Heart left ventricle (tissue), 16 donors: ENCODE measurements at regions not wholly inside any gene's neighbourhood (a gene's known extent, or its start where the extent isn't known, plus 50 kb on each side); places are given as distances from the start of the nearest gene placed in this dataset.

ENCODE experiments used
- ATAC-seq, 4 donors: fragments of 200-7000 bp; cut with Tn5 transposase; one replicate each; pipeline ENCODE4 v1.9.1; 2020 to 2022; ENCODE audit warnings: moderate library complexity in 4 of 4, mild to moderate bottlenecking in 3 of 4, moderate number of reproducible peaks in 1 of 4
- DNase-seq, 5 donors: peaks; one replicate each; pipeline ENCODE4 v3.0.0-alpha.2; 2020
- H3K27ac ChIP-seq, 12 donors: fragments of 200-600 bp; sonication (generic) in 4 of 12; one replicate each; pipeline versions ENCODE4 v1.5.0 to v1.8.0; 2016 to 2022; ENCODE audit warnings: mild to moderate bottlenecking in 2 of 12
- H3K27me3 ChIP-seq, 9 donors: fragments of 200-600 bp; sonication (generic) in 2 of 9; one replicate each; pipeline versions ENCODE4 v1.5.1 to v1.8.0; 2016 to 2022; ENCODE audit warnings: mild to moderate bottlenecking in 3 of 9
- H3K36me3 ChIP-seq, 9 donors: fragments of 200-600 bp; sonication (generic) in 2 of 9; one replicate each; pipeline versions ENCODE4 v1.5.0 to v1.8.0; 2018 to 2022; ENCODE audit warnings: mild to moderate bottlenecking in 2 of 9
- H3K4me1 ChIP-seq, 12 donors: fragments of 200-600 bp; sonication (generic) in 4 of 12; one replicate each; pipeline versions ENCODE4 v1.5.0 to v1.8.0; 2016 to 2022; ENCODE audit warnings: mild to moderate bottlenecking in 3 of 12
- H3K4me3 ChIP-seq, 12 donors: fragments of 200-600 bp; sonication (generic) in 4 of 12; one replicate each; pipeline versions ENCODE4 v1.5.0 to v1.8.0; 2017 to 2022; ENCODE audit warnings: mild to moderate bottlenecking in 9 of 12, moderate library complexity in 4 of 12
- H3K9me3 ChIP-seq, 12 donors: fragments of 200-600 bp; sonication (generic) in 4 of 12; one replicate each; pipeline versions ENCODE4 v1.5.0 to v1.8.0; 2016 to 2022; ENCODE audit warnings: mild to moderate bottlenecking in 1 of 12
- CTCF ChIP-seq, 12 donors: fragments of 200-600 bp; sonication (generic) in 4 of 12; IDR thresholded peaks; one replicate each; pipeline versions ENCODE4 v1.5.0 to v1.8.0; 2018 to 2022; ENCODE audit warnings: antibody characterized with exemption in 12 of 12, mild to moderate bottlenecking in 5 of 12
- POLR2A ChIP-seq, 2 donors: fragments of 450-650 bp; IDR thresholded peaks; one replicate each; pipeline ENCODE4 v1.6.1; 2017; ENCODE audit warnings: antibody characterized with exemption in 2 of 2, mild to moderate bottlenecking in 2 of 2, moderate library complexity in 2 of 2
- WGBS, 4 donors: extraction: QIAGEN DNeasy Blood & Tissue Kit in 2 of 4; methylation state at CpG; one replicate each; pipeline versions ENCODE4 v1.1.5 to v1.1.7; 2013 to 2018; 5-methylcytosine and 5-hydroxymethylcytosine counted together
- intact Hi-C, 10 donors: fragments of 100-400 bp; cut with DNase I; formaldehyde crosslinking; loops; one replicate each; pipeline versions ENCODE4 v1.11.1 to v1.14.2; 2022
- donor health status: ischemic (EF 13 %, LVEDD 7.1; RV severe dilation, severe dysfunction).
- donor health status: healthy with polysubstance abuse.
- donor health status: DM: no; HTN: yes; CAD: no.
- donor health status: DM: no; HTN: no; CAD: no.
- donor health status: ischemic (EF 25% LVEDD 6.9; RV normal size, moderate dysfunction).
- donor health status: ischemic (EF 25% LVEDD 5.7; RV mildly dilated, moderate dysfunction).
- donor health status: healthy.
- donor health status: DM: yes; HTN: yes; CAD: no.
- donor health status: ischemic (EF 35%, LVEDD 5.7; RV mildly dilated, moderate dysfunction).
- donor health status: nonischemic (EF 11% LVEDD 7.7; RV severe dilation, severe dysfunction).
- donor health status: DM: yes; HTN: yes; CAD: no.
- donor health status: PGD.
- donor health status: ischemic (EF 29% LVEDD 5.4; RV normal size, mild dysfunction).
- donor health status: nonischemic (EF 23%, LVEDD 6.1; RV moderate dilation, normal function).

GRCh38 chr6:74932232-74932888 lies 273.5 kb downstream of the COL12A1 start:
- no peak overlapping the region for H3K27ac ChIP-seq
- no peak for DNase-seq

GRCh38 chr6:74931558-74931957 lies 274.3 kb downstream of the COL12A1 start:
- Histone ChIP-seq H3K4me3 (no peak overlapping the region), H3K4me1 (no peaks in the 10 kb centered on the region), H3K27me3 (no peaks in the 10 kb centered on the region), H3K36me3 (no peaks in the 10 kb centered on the region), H3K9me3 (peaks cover 0 to 5% (median 0%) of the 10 kb centered on the region in 12 donors), H3K27ac (no peak overlapping the region)
- WGBS, 4 donors = 22 to 81% (median 60%) methylated on average over 1 of the region's 1 CpG
- TF ChIP-seq CTCF (IDR thresholded peaks at IDR 0.05) = no peak
- no peak for TF ChIP-seq POLR2A (IDR thresholded peaks at IDR 0.05)
- intact Hi-C loops = no loop called here
- ATAC-seq = peak in 2 of 4 donors; percentile 61 to 67
- no peak for DNase-seq

More at GRCh38 chr6:74932232-74932888, 273.5 kb downstream of the COL12A1 start:
- intact Hi-C loops = no loop called here
- no peak overlapping the region for H3K4me3 ChIP-seq
- H3K4me1 ChIP-seq = no peaks in the 10 kb centered on the region
- peaks cover 0 to 5% (median 0%) of the 10 kb centered on the region in 12 donors for H3K9me3 ChIP-seq
- H3K36me3 ChIP-seq = no peaks in the 10 kb centered on the region
- TF ChIP-seq POLR2A (IDR thresholded peaks at IDR 0.05) = no peak
- TF ChIP-seq CTCF (IDR thresholded peaks at IDR 0.05) = no peak
- no peak for ATAC-seq
- 59 to 68% (median 63%) methylated on average over 4 of the region's 4 CpGs for WGBS, 4 donors
- no peaks in the 10 kb centered on the region for H3K27me3 ChIP-seq

- Histone ChIP-seq H3K27me3 (no peaks in the 10 kb centered on the region), H3K9me3 (no peaks in the 10 kb centered on the region), H3K36me3 (no peaks in the 10 kb centered on the region), H3K4me1 (no peaks in the 10 kb centered on the region), H3K27ac (no peak overlapping the region), H3K4me3 (no peak overlapping the region)
- intact Hi-C loops = no loop called here
- no peak for TF ChIP-seq CTCF (IDR thresholded peaks at IDR 0.05)
- no peak for TF ChIP-seq POLR2A (IDR thresholded peaks at IDR 0.05)
- no peak for DNase-seq
- no peak for ATAC-seq
- WGBS, 4 donors = 66 to 84% (median 72%) methylated on average over 4 of the region's 4 CpGs
Observed at GRCh38 chr6:74928203-74928602, 277.6 kb downstream of the COL12A1 start.

- H3K9me3 ChIP-seq = no peaks in the 10 kb centered on the region
- ATAC-seq (no peak), DNase-seq (no peak)
- no peak overlapping the region for H3K27ac ChIP-seq
- 80 to 91% (median 87%) methylated on average over 3 of the region's 3 CpGs for WGBS, 4 donors
- intact Hi-C loops = no loop called here
- H3K4me3 ChIP-seq = no peak overlapping the region
- H3K27me3 ChIP-seq = no peaks in the 10 kb centered on the region
- H3K4me1 ChIP-seq = no peaks in the 10 kb centered on the region
- H3K36me3 ChIP-seq = no peaks in the 10 kb centered on the region
- TF ChIP-seq CTCF (IDR thresholded peaks at IDR 0.05) (no peak), POLR2A (IDR thresholded peaks at IDR 0.05) (no peak)
Observed at GRCh38 chr6:74927299-74927698, 278.6 kb downstream of the COL12A1 start.
